Mesendoderm (in vitro differentiated cells): ENCODE measurements at regions not wholly inside any gene's neighbourhood (a gene's known extent, or its start where the extent isn't known, plus 50 kb on each side); places are given as distances from the start of the nearest gene placed in this dataset.

Experiments
- DNase-seq: peaks from one replicate; pipeline ENCODE4 v3.0.0; 2013
- H2AK5ac ChIP-seq: 2 replicates; pipeline ENCODE4 v1.6.1; 2013; ENCODE audit warnings: low read length, inconsistent platforms
- H2BK120ac ChIP-seq: 2 replicates; pipeline ENCODE4 v1.6.1; 2013; ENCODE audit warnings: low read depth, mild to moderate bottlenecking, low read length, moderate library complexity, mixed read lengths
- H2BK15ac ChIP-seq: replicated peaks from 2 replicates; pipeline ENCODE4 v1.6.1; 2013; ENCODE audit warnings: low read depth, mild to moderate bottlenecking, moderate library complexity
- H2BK5ac ChIP-seq: 2 replicates; pipeline ENCODE4 v1.6.1; 2013; ENCODE audit warnings: low read length, inconsistent platforms
- H3K18ac ChIP-seq: 2 replicates; pipeline ENCODE4 v1.6.1; 2013; ENCODE audit warnings: mild to moderate bottlenecking, low read length, mixed read lengths
- H3K23ac ChIP-seq: one replicate; pipeline ENCODE4 v1.6.1; 2013; ENCODE audit warnings: low read length
- H3K27ac ChIP-seq: 2 replicates; pipeline ENCODE4 v1.5.1; 2013; ENCODE audit warnings: low read depth, mild to moderate bottlenecking, inconsistent platforms, low read length, moderate library complexity
- H3K27me3 ChIP-seq: 2 replicates; pipeline ENCODE4 v1.6.1; 2013; ENCODE audit warnings: low read length, control low read depth, mild to moderate bottlenecking, inconsistent platforms; ENCODE audit not compliant: insufficient read depth, poor library complexity
- H3K36me3 ChIP-seq: 2 replicates; pipeline ENCODE4 v1.6.1; 2013; ENCODE audit warnings: low read length, inconsistent platforms; ENCODE audit not compliant: control insufficient read depth, insufficient read depth
- H3K4ac ChIP-seq: one replicate; pipeline ENCODE4 v1.6.1; 2013; ENCODE audit warnings: low read depth, mild to moderate bottlenecking, low read length, moderate library complexity
- H3K4me1 ChIP-seq: 2 replicates; pipeline ENCODE4 v1.6.1; 2013; ENCODE audit warnings: low read depth, low read length, inconsistent platforms; ENCODE audit not compliant: control insufficient read depth
- H3K4me2 ChIP-seq: 2 replicates; pipeline ENCODE4 v1.6.1; 2013; ENCODE audit warnings: low read length
- H3K4me3 ChIP-seq: 2 replicates; pipeline ENCODE4 v1.5.1; 2013; ENCODE audit warnings: mild to moderate bottlenecking, low read length
- H3K56ac ChIP-seq: one replicate; pipeline ENCODE4 v1.6.1; 2013; ENCODE audit warnings: low read length
- H3K79me1 ChIP-seq: 2 replicates; pipeline ENCODE4 v1.6.1; 2013; ENCODE audit warnings: low read length, inconsistent platforms
- H3K79me2 ChIP-seq: 2 replicates; pipeline ENCODE4 v1.6.1; 2013; ENCODE audit warnings: mild to moderate bottlenecking, low read length; ENCODE audit not compliant: control insufficient read depth, insufficient read depth
- H3K9ac ChIP-seq: 2 replicates; pipeline ENCODE4 v1.6.1; 2013; ENCODE audit warnings: low read length, inconsistent platforms
- H4K5ac ChIP-seq: one replicate; pipeline ENCODE4 v1.6.1; 2013; ENCODE audit warnings: low read length
- H4K8ac ChIP-seq: one replicate; pipeline ENCODE4 v1.6.1; 2013; ENCODE audit warnings: low read depth, mild to moderate bottlenecking, control low read depth, low read length, moderate library complexity
- WGBS: extraction: QIAGEN DNeasy Blood & Tissue Kit; methylation state at CpG from one replicate; pipeline ENCODE4 v1.1.7; 2013; ENCODE audit warnings: low lambda C conversion rate, missing lambda C conversion rate; ENCODE audit not compliant: insufficient coverage; ENCODE audit errors: extremely low coverage; 5-methylcytosine and 5-hydroxymethylcytosine counted together

DNA sequence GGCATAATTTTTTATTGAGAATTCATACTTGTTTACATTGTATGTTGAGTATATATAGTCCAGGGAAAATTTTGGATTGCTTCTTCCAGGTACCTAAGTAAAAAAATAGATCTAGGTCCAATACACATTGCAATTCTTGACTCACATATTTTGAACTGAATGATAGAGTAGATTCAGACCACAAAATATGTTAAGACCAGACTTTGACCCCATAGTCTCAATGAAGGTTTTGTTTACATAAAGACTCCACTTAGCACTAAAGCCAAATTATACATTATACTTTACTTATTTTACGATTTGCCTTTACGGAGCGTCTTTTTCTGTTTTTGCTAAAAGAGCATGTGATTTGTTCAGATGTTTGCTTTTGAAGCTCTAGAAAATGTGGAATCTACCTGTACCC is 144.1 kb upstream of the PTCHD4 start:
- no peak overlapping the region for H3K27ac ChIP-seq
- H3K4ac ChIP-seq, result no peak overlapping the region
- no peaks in the 10 kb centered on the region for H3K27me3 ChIP-seq
- WGBS, result no CpG with 5 or more reads among the region's 3 CpGs
- H3K23ac ChIP-seq, result no peak overlapping the region
- no peak overlapping the region for H2BK15ac ChIP-seq
- no peak overlapping the region for H3K4me2 ChIP-seq
- no peak overlapping the region for H2BK5ac ChIP-seq
- H3K18ac ChIP-seq, result no peak overlapping the region
- H3K56ac ChIP-seq, result no peak overlapping the region
- H3K36me3 ChIP-seq, result no peaks in the 10 kb centered on the region
- no peak overlapping the region for H2BK120ac ChIP-seq
- H3K4me1 ChIP-seq, result no peaks in the 10 kb centered on the region
- H3K79me1 ChIP-seq, result no peaks in the 10 kb centered on the region
- H4K5ac ChIP-seq, result no peak overlapping the region
- no peak for DNase-seq
- H4K8ac ChIP-seq, result no peak overlapping the region
- H3K4me3 ChIP-seq, result no peak overlapping the region
- no peak overlapping the region for H3K9ac ChIP-seq
- H2AK5ac ChIP-seq, result no peak overlapping the region
- H3K79me2 ChIP-seq, result no peaks in the 10 kb centered on the region

DNA sequence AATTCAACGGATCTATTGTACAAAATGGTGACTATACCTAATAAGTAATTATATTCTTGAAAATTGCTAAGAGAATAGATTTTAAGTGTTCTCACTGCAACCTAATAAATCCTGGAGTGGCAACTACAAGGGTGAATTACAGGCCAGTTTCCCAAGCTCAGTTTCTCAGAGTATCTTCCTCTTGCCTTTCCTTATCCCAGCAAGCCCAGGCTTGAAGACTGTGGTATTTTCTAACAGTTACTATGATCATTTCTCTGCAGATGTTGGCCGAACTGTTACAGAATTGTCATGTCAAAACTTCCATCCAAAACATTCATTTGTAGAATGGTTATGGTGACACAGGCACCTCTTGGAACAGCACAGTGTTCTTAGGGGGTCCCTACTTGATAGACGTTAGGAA is 138.1 kb upstream of the PTCHD4 start:
- Histone ChIP-seq H3K4me3 (no peak overlapping the region), H3K79me2 (no peaks in the 10 kb centered on the region), H3K79me1 (no peaks in the 10 kb centered on the region), H2BK5ac (no peak overlapping the region), H3K27ac (no peak overlapping the region), H3K9ac (no peak overlapping the region), H2AK5ac (no peak overlapping the region), H3K27me3 (no peaks in the 10 kb centered on the region), H3K36me3 (no peaks in the 10 kb centered on the region), H3K4me1 (no peaks in the 10 kb centered on the region), H3K23ac (no peak overlapping the region), H3K18ac (no peak overlapping the region), H4K8ac (no peak overlapping the region), H3K4ac (no peak overlapping the region), H4K5ac (no peak overlapping the region), H2BK15ac (no peak overlapping the region), H3K56ac (no peak overlapping the region), H2BK120ac (no peak overlapping the region), H3K4me2 (no peak overlapping the region)
- 100% methylated on average over 1 of the region's 3 CpGs for WGBS
- DNase-seq, result no peak

DNA sequence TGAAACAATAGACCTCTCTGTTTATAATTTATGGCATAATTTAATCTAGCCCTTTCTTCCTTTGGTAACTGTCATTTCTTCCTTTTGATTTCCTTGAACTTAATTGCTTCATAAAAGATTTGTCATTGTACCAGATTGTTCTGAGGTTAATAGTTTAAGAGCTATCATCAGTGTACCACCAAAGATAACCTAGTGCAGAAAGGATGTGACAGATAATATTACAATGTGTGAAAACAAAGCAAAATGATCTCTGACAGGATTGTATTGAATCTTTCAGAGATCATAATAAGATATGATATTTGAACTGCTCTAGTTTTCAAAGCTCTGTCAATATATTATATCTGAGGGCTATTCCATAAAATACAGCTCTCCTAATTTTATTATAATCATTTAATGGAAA is 132.1 kb upstream of the PTCHD4 start:
- Histone ChIP-seq H3K4me2 (no peak overlapping the region), H3K23ac (no peak overlapping the region), H2BK5ac (no peak overlapping the region), H3K27me3 (no peaks in the 10 kb centered on the region), H3K9ac (no peak overlapping the region), H4K5ac (no peak overlapping the region), H2BK120ac (no peak overlapping the region), H3K4me1 (no peaks in the 10 kb centered on the region), H2AK5ac (no peak overlapping the region), H3K4me3 (no peak overlapping the region), H3K4ac (no peak overlapping the region), H4K8ac (no peak overlapping the region), H3K79me1 (no peaks in the 10 kb centered on the region), H3K27ac (no peak overlapping the region), H3K56ac (no peak overlapping the region), H3K36me3 (no peaks in the 10 kb centered on the region), H2BK15ac (no peak overlapping the region), H3K18ac (no peak overlapping the region), H3K79me2 (no peaks in the 10 kb centered on the region)
- no peak for DNase-seq

DNA sequence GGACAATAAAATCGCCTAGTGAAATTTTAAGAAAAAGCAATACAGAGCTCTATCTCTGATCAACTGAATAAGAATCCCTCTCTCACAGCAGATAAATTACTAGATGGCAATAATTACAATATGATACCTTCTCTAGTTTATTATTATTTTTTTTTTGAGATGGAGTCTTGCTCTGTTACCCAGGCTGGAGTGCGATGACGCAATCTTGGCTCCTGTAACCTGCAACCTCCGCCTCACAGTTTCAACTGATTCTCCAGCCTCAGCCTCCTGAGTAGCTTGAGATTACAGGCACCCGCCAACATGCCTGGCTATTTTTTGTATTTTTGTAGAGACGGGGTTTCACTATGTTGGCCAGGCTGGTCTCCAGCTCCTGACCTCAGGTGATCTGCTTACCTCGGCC is 129.3 kb upstream of the PTCHD4 start:
- Histone ChIP-seq H2BK15ac (no peak overlapping the region), H2AK5ac (no peak overlapping the region), H4K5ac (no peak overlapping the region), H3K56ac (no peak overlapping the region), H3K4ac (no peak overlapping the region), H3K4me3 (no peak overlapping the region), H2BK5ac (no peak overlapping the region), H4K8ac (no peak overlapping the region), H3K27me3 (no peaks in the 10 kb centered on the region), H3K9ac (no peak overlapping the region), H3K4me2 (no peak overlapping the region), H2BK120ac (no peak overlapping the region), H3K18ac (no peak overlapping the region), H3K79me2 (no peaks in the 10 kb centered on the region), H3K79me1 (no peaks in the 10 kb centered on the region), H3K36me3 (no peaks in the 10 kb centered on the region), H3K27ac (no peak overlapping the region), H3K23ac (no peak overlapping the region), H3K4me1 (no peaks in the 10 kb centered on the region)
- no peak for DNase-seq
- WGBS, result no CpG with 5 or more reads among the region's 7 CpGs

DNA sequence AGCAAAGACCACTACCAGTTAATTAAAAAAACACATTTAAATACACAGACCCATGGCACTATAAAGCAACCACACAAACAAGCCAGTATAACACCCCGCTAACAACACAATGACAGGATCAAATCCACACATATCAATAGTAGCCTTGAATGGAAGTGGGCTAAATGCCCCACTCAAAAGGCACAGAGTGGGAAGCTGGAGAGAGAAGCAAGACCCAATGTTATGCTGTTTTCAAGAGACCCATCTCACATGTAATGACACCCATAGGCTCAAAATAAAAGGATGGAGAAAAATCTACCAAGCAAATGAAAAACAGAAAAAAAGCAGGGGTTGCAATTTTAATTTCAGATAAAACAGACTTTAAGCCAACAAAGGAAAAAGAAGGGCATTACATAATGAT is 125.4 kb upstream of the PTCHD4 start:
- no CpG with 5 or more reads among the region's 1 CpG for WGBS
- Histone ChIP-seq H3K27ac (no peak overlapping the region), H3K36me3 (no peaks in the 10 kb centered on the region), H2BK15ac (no peak overlapping the region), H2BK5ac (no peak overlapping the region), H3K27me3 (no peaks in the 10 kb centered on the region), H2BK120ac (no peak overlapping the region), H4K5ac (no peak overlapping the region), H3K4ac (no peak overlapping the region), H3K23ac (no peak overlapping the region), H2AK5ac (no peak overlapping the region), H3K79me2 (no peaks in the 10 kb centered on the region), H3K4me2 (no peak overlapping the region), H3K56ac (no peak overlapping the region), H4K8ac (no peak overlapping the region), H3K4me1 (no peaks in the 10 kb centered on the region), H3K4me3 (no peak overlapping the region), H3K79me1 (no peaks in the 10 kb centered on the region), H3K18ac (no peak overlapping the region), H3K9ac (no peak overlapping the region)
- no peak for DNase-seq

DNA sequence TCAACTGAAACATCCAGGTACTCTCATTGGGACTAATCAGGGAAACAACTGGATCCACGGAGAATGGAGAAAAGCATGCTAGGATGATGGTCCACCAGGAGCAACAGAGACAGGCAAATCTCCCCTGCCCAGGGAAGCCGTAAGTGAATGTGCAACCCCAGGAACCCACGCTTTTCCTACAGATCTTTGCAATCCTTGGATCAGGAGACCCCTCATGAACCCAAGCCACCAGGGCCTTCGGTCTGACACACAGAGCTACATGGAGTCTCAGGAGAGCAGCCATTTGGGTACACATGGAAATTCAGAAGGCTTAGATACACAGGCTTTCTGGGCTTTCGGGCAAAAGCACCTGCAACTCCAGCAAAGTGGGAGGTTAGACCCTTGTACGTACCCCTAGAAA is 122.1 kb upstream of the PTCHD4 start:
- Histone ChIP-seq H2BK15ac (no peak overlapping the region), H3K56ac (no peak overlapping the region), H3K27me3 (no peaks in the 10 kb centered on the region), H3K79me2 (no peaks in the 10 kb centered on the region), H4K8ac (no peak overlapping the region), H3K4me1 (no peaks in the 10 kb centered on the region), H3K18ac (no peak overlapping the region), H3K36me3 (no peaks in the 10 kb centered on the region), H2AK5ac (no peak overlapping the region), H3K4me2 (no peak overlapping the region), H3K4ac (no peak overlapping the region), H2BK5ac (no peak overlapping the region), H3K4me3 (no peak overlapping the region), H3K9ac (no peak overlapping the region), H4K5ac (no peak overlapping the region), H2BK120ac (no peak overlapping the region), H3K27ac (no peak overlapping the region), H3K79me1 (no peaks in the 10 kb centered on the region), H3K23ac (no peak overlapping the region)
- no CpG with 5 or more reads among the region's 6 CpGs for WGBS
- no peak for DNase-seq
